Mesenchymal stem cell (in vitro differentiated cells and primary cell): ENCODE measurements at regions not wholly inside any gene's neighbourhood (a gene's known extent, or its start where the extent isn't known, plus 50 kb on each side); places are given as distances from the start of the nearest gene placed in this dataset.
A peak's percentile ranks its signal among the peaks of the same experiment; 100 is the strongest.

Experiments used
- DNase-seq: peaks from one replicate; pipeline ENCODE4 v3.0.0-alpha.2; 2013
- H2AFZ ChIP-seq: one replicate; pipeline ENCODE4 v1.6.1; 2013; ENCODE audit warnings: low read depth, mild to moderate bottlenecking, control low read depth, inconsistent platforms, low read length, moderate library complexity
- H2AK5ac ChIP-seq: 2 replicates; pipeline ENCODE4 v1.6.1; 2013; ENCODE audit warnings: low read length, moderate library complexity, mild to moderate bottlenecking, inconsistent platforms; ENCODE audit not compliant: severe bottlenecking
- H2BK120ac ChIP-seq: one replicate; pipeline ENCODE4 v1.6.1; 2013; ENCODE audit warnings: low read depth, mild to moderate bottlenecking, inconsistent platforms, low read length, moderate library complexity
- H2BK12ac ChIP-seq, 2 experiments: one replicate each; pipeline ENCODE4 v1.6.1; 2013; ENCODE audit warnings: inconsistent platforms in 2 of 2, low read length in 2 of 2, mild to moderate bottlenecking in 2 of 2, moderate library complexity in 2 of 2, control low read depth in 1 of 2
- H2BK15ac ChIP-seq: one replicate; pipeline ENCODE4 v1.6.1; 2013; ENCODE audit warnings: mild to moderate bottlenecking, low read depth, inconsistent platforms; ENCODE audit not compliant: poor library complexity, severe bottlenecking
- H2BK5ac ChIP-seq: 2 replicates; pipeline ENCODE4 v1.6.1; 2013; ENCODE audit warnings: low read depth, mild to moderate bottlenecking, low read length, control low read depth, inconsistent platforms; ENCODE audit not compliant: poor library complexity, severe bottlenecking
- H3K14ac ChIP-seq, 2 experiments: one replicate each; pipeline ENCODE4 v1.6.1; 2013; ENCODE audit warnings: inconsistent platforms in 2 of 2, low read length in 2 of 2, control low read depth in 1 of 2, mild to moderate bottlenecking in 1 of 2, moderate library complexity in 1 of 2
- H3K18ac ChIP-seq, 2 experiments: one replicate each; pipeline ENCODE4 v1.6.1; 2013; ENCODE audit warnings: inconsistent platforms in 2 of 2, low read length in 2 of 2, control low read depth in 1 of 2, low read depth in 1 of 2, mild to moderate bottlenecking in 1 of 2
- H3K23ac ChIP-seq, 2 experiments: one replicate each; pipeline ENCODE4 v1.6.1; 2013; ENCODE audit warnings: inconsistent platforms in 2 of 2, low read length in 2 of 2, mild to moderate bottlenecking in 2 of 2, moderate library complexity in 2 of 2, control low read depth in 1 of 2
- H3K27ac ChIP-seq: 2 replicates; pipeline ENCODE4 v1.5.1; 2013; ENCODE audit warnings: mild to moderate bottlenecking, moderate library complexity, low read length, control low read depth, inconsistent platforms; ENCODE audit not compliant: poor library complexity, severe bottlenecking
- H3K27me3 ChIP-seq, 2 experiments: 2 replicates each; pipeline versions ENCODE4 v1.6.1 to v1.7.0; 2013; ENCODE audit warnings: low read length in 2 of 2, mild to moderate bottlenecking in 2 of 2, moderate library complexity in 2 of 2, control low read depth in 1 of 2, inconsistent platforms in 1 of 2; ENCODE audit not compliant: control insufficient read depth in 1 of 2, insufficient read depth in 1 of 2
- H3K36me3 ChIP-seq, 2 experiments: 2 replicates each; pipeline versions ENCODE4 v1.6.1 to v1.7.0; 2013; ENCODE audit warnings: low read length in 2 of 2, control low read depth in 1 of 2, inconsistent platforms in 1 of 2, low read depth in 1 of 2, mild to moderate bottlenecking in 1 of 2; ENCODE audit not compliant: insufficient read depth in 2 of 2, control insufficient read depth in 1 of 2
- H3K4ac ChIP-seq, 2 experiments: one replicate each; pipeline ENCODE4 v1.6.1; 2013; ENCODE audit warnings: inconsistent platforms in 2 of 2, low read length in 2 of 2, mild to moderate bottlenecking in 2 of 2, moderate library complexity in 2 of 2, control low read depth in 1 of 2, low read depth in 1 of 2
- H3K4me1 ChIP-seq: 2 replicates; pipeline ENCODE4 v1.6.1; 2013; ENCODE audit warnings: low read depth, low read length, control low read depth; ENCODE audit not compliant: control insufficient read depth, insufficient read depth
- H3K4me2 ChIP-seq: 2 replicates; pipeline ENCODE4 v1.6.1; 2013; ENCODE audit warnings: low read length, mild to moderate bottlenecking, inconsistent platforms; ENCODE audit not compliant: poor library complexity, severe bottlenecking
- H3K4me3 ChIP-seq, 2 experiments: 2 replicates each; pipeline versions ENCODE4 v1.5.1 to v1.7.0; 2013; ENCODE audit warnings: low read length in 2 of 2, mild to moderate bottlenecking in 2 of 2, control low read depth in 1 of 2, low read depth in 1 of 2; ENCODE audit not compliant: insufficient read depth in 1 of 2
- H3K79me1 ChIP-seq: replicated peaks from 2 replicates; pipeline ENCODE4 v1.6.1; 2013; ENCODE audit warnings: mild to moderate bottlenecking, control low read depth, low read length, inconsistent platforms; ENCODE audit not compliant: poor library complexity, severe bottlenecking
- H3K9ac ChIP-seq: 2 replicates; pipeline ENCODE4 v1.7.0; 2013; ENCODE audit warnings: mild to moderate bottlenecking, low read length, moderate library complexity
- H3K9me3 ChIP-seq: 2 replicates; pipeline ENCODE4 v1.7.0; 2013; ENCODE audit warnings: mild to moderate bottlenecking, low read length; ENCODE audit not compliant: control insufficient read depth
- H4K8ac ChIP-seq: one replicate; pipeline ENCODE4 v1.6.1; 2013; ENCODE audit warnings: inconsistent platforms, mild to moderate bottlenecking, low read length, moderate library complexity
- H4K91ac ChIP-seq: one replicate; pipeline ENCODE4 v1.6.1; 2013; ENCODE audit warnings: mild to moderate bottlenecking, low read length, inconsistent platforms
- WGBS: methylation state at CpG from one replicate; pipeline ENCODE4 v1.1.7; 2013; ENCODE audit warnings: mixed read lengths; 5-methylcytosine and 5-hydroxymethylcytosine counted together

- Histone ChIP-seq H3K4ac (no peak overlapping the region), H3K27me3 (peaks cover 6 to 39% of the 10 kb centered on the region in 2 experiments), H3K23ac (no peak overlapping the region), H3K79me1 (no peaks in the 10 kb centered on the region), H3K27ac (no peak overlapping the region), H2BK120ac (no peak overlapping the region), H3K36me3 (no peaks in the 10 kb centered on the region), H3K4me1 (no peaks in the 10 kb centered on the region), H2BK5ac (no peak overlapping the region), H3K9me3 (no peaks in the 10 kb centered on the region), H4K91ac (no peak overlapping the region), H3K4me3 (no peak overlapping the region), H2BK15ac (no peak overlapping the region), H3K14ac (no peak overlapping the region), H2AFZ (no peak overlapping the region), H3K4me2 (no peak overlapping the region), H2BK12ac (no peak overlapping the region), H3K9ac (no peak overlapping the region), H3K18ac (no peak overlapping the region), H4K8ac (no peak overlapping the region), H2AK5ac (no peak overlapping the region)
- 100% methylated on average over 1 of the region's 3 CpGs for WGBS
- no peak for DNase-seq
These were observed 289.8 kb upstream of the HABP2 start for GRCh38 chr10:113263056-113263455.

- H2BK5ac ChIP-seq, result no peak overlapping the region
- H2BK15ac ChIP-seq, result peak overlapping the region; percentile 6
- no peaks in the 10 kb centered on the region for H3K36me3 ChIP-seq
- H3K9ac ChIP-seq, result no peak overlapping the region
- H2AFZ ChIP-seq, result no peak overlapping the region
- no peaks in the 10 kb centered on the region for H3K9me3 ChIP-seq
- H3K27me3 ChIP-seq, result peaks cover 5 to 32% of the 10 kb centered on the region in 2 experiments
- 81% methylated on average over 11 of the region's 11 CpGs for WGBS
- H3K23ac ChIP-seq, result no peak overlapping the region
- no peak overlapping the region for H3K4me3 ChIP-seq
- no peak overlapping the region for H3K27ac ChIP-seq
- no peak overlapping the region for H2AK5ac ChIP-seq
- no peak overlapping the region for H3K18ac ChIP-seq
- H3K79me1 ChIP-seq, result no peaks in the 10 kb centered on the region
- no peak overlapping the region for H4K8ac ChIP-seq
- H4K91ac ChIP-seq, result no peak overlapping the region
- no peaks in the 10 kb centered on the region for H3K4me1 ChIP-seq
- H2BK12ac ChIP-seq, result no peak overlapping the region
- H3K4me2 ChIP-seq, result no peak overlapping the region
- no peak overlapping the region for H3K4ac ChIP-seq
- no peak for DNase-seq
- H2BK120ac ChIP-seq, result no peak overlapping the region
- H3K14ac ChIP-seq, result no peak overlapping the region
These were observed 288.3 kb upstream of the HABP2 start for GRCh38 chr10:113264333-113265131.

- Histone ChIP-seq H3K9me3 (no peaks in the 10 kb centered on the region), H2BK120ac (no peak overlapping the region), H3K4me1 (no peaks in the 10 kb centered on the region), H3K4ac (no peak overlapping the region), H3K9ac (no peak overlapping the region), H2AFZ (no peak overlapping the region), H3K79me1 (no peaks in the 10 kb centered on the region), H3K27ac (no peak overlapping the region), H2BK12ac (no peak overlapping the region), H3K23ac (no peak overlapping the region), H2AK5ac (no peak overlapping the region), H3K4me3 (no peak overlapping the region), H3K18ac (no peak overlapping the region), H2BK5ac (no peak overlapping the region), H3K14ac (no peak overlapping the region), H3K27me3 (peaks cover 5 to 16% of the 10 kb centered on the region in 2 experiments), H2BK15ac (no peak overlapping the region), H3K4me2 (no peak overlapping the region), H4K91ac (no peak overlapping the region), H3K36me3 (no peaks in the 10 kb centered on the region), H4K8ac (no peak overlapping the region)
- WGBS, result 73% methylated on average over 2 of the region's 4 CpGs
- no peak for DNase-seq
These were observed 286.7 kb upstream of the HABP2 start for GRCh38 chr10:113266147-113266546.

GRCh38 chr10:113267619-113268562 lies 285.0 kb upstream of the HABP2 start:
- WGBS, result 85% methylated on average over 4 of the region's 4 CpGs
- no peaks in the 10 kb centered on the region for H3K36me3 ChIP-seq

More at GRCh38 chr10:113267619-113268562, 285.0 kb upstream of the HABP2 start:
- Histone ChIP-seq H3K23ac (no peak overlapping the region), H2BK120ac (no peak overlapping the region), H2BK5ac (no peak overlapping the region), H4K91ac (no peak overlapping the region), H3K4me1 (peaks cover 3% of the 10 kb centered on the region), H3K18ac (no peak overlapping the region), H3K27ac (no peak overlapping the region), H2BK12ac (no peak overlapping the region), H3K27me3 (peaks cover 0 to 6% of the 10 kb centered on the region in 2 experiments), H3K14ac (peak overlapping the region in 1 of 2 experiments; percentile 23), H3K9ac (no peak overlapping the region), H3K4me3 (peak overlapping the region in 1 of 2 experiments; percentile 50), H4K8ac (no peak overlapping the region), H2AFZ (no peak overlapping the region), H3K9me3 (no peaks in the 10 kb centered on the region), H2BK15ac (no peak overlapping the region), H3K4ac (no peak overlapping the region), H3K4me2 (no peak overlapping the region), H2AK5ac (no peak overlapping the region), H3K79me1 (no peaks in the 10 kb centered on the region)
- peak; percentile 18 for DNase-seq
